ENCODE measurements at regions not wholly inside any gene's neighbourhood (a gene's known extent, or its start where the extent isn't known, plus 50 kb on each side); places are given as distances from the start of the nearest gene placed in this dataset.
"Not testable (repeated sequence)": the region's sequence is repeated elsewhere in the genome, so short reads cannot be mapped to it uniquely, and the experiment has no call there.

- no peak for FAIRE-seq
Observed at GRCh38 chrX:500481-501010, 113.8 kb upstream of the PPP2R3B start.

- FAIRE-seq: no peak
Observed at GRCh38 chrX:506341-506740, 119.6 kb upstream of the PPP2R3B start.

GRCh38 chrX:508163-508562 lies 121.5 kb upstream of the PPP2R3B start:
- FAIRE-seq: no peak

- FAIRE-seq: not testable (repeated sequence)
Observed at GRCh38 chrX:508821-509220, 121.8 kb upstream of the SHOX start.

GRCh38 chrX:511089-511488 lies 119.5 kb upstream of the SHOX start:
- FAIRE-seq: not testable (repeated sequence)

- no peak for FAIRE-seq
Observed at GRCh38 chrX:518319-518718, 112.3 kb upstream of the SHOX start.

- no peak for FAIRE-seq
Observed at GRCh38 chrX:519741-520140, 110.8 kb upstream of the SHOX start.

- no peak for FAIRE-seq
Observed at GRCh38 chrX:522456-522855, 108.1 kb upstream of the SHOX start.

GRCh38 chrX:525134-525533 lies 105.5 kb upstream of the SHOX start:
- FAIRE-seq: no peak

- FAIRE-seq: no peak
Observed at GRCh38 chrX:526295-527224, 104.0 kb upstream of the SHOX start.

GRCh38 chrX:530726-531610 lies 99.6 kb upstream of the SHOX start:
- no peak for FAIRE-seq

GRCh38 chrX:531611-531936 lies 99.0 kb upstream of the SHOX start:
- no peak for FAIRE-seq

- FAIRE-seq: no peak
Observed at GRCh38 chrX:534804-535203, 95.8 kb upstream of the SHOX start.

GRCh38 chrX:536616-537015 lies 94.0 kb upstream of the SHOX start:
- FAIRE-seq: no peak

GRCh38 chrX:537151-537550 lies 93.4 kb upstream of the SHOX start:
- FAIRE-seq: no peak

GRCh38 chrX:538311-538710 lies 92.3 kb upstream of the SHOX start:
- FAIRE-seq: no peak

GRCh38 chrX:541006-541405 lies 89.6 kb upstream of the SHOX start:
- FAIRE-seq: not testable (repeated sequence)

- no peak for FAIRE-seq
Observed at GRCh38 chrX:542179-542578, 88.4 kb upstream of the SHOX start.

GRCh38 chrX:545452-545885 lies 85.1 kb upstream of the SHOX start:
- no peak for FAIRE-seq

- FAIRE-seq: no peak
Observed at GRCh38 chrX:550514-550913, 80.1 kb upstream of the SHOX start.

- no peak for FAIRE-seq
Observed at GRCh38 chrX:551306-551705, 79.3 kb upstream of the SHOX start.

- FAIRE-seq: no peak
Observed at GRCh38 chrX:552496-552895, 78.1 kb upstream of the SHOX start.

GRCh38 chrX:554271-554670 lies 76.3 kb upstream of the SHOX start:
- no peak for FAIRE-seq
